CD14-positive monocyte (primary cell): ENCODE measurements at regions not wholly inside any gene's neighbourhood (a gene's known extent, or its start where the extent isn't known, plus 50 kb on each side); places are given as distances from the start of the nearest gene placed in this dataset.

Source experiments
- DNase-seq, 3 donors: peaks; one replicate each; pipeline ENCODE4 v3.0.0-alpha.2; 2011 to 2022
- H2AFZ ChIP-seq: 2 replicates; pipeline ENCODE4 v1.6.0; 2012; ENCODE audit warnings: mild to moderate bottlenecking, low read depth, low read length, inconsistent platforms; ENCODE audit not compliant: insufficient read depth, poor library complexity, severe bottlenecking
- H3K27ac ChIP-seq, 2 donors: 1 replicate in 1 of 2; 2 replicates in 1 of 2; pipeline ENCODE4 v1.5.1; 2012 to 2013; ENCODE audit warnings: low read length in 2 of 2, control low read depth in 1 of 2, inconsistent platforms in 1 of 2, low read depth in 1 of 2, mild to moderate bottlenecking in 1 of 2
- H3K27me3 ChIP-seq, 2 donors: one replicate each; pipeline versions ENCODE4 v1.6.0 to v1.6.1; 2011 to 2013; ENCODE audit warnings: low read length in 2 of 2; ENCODE audit not compliant: control insufficient read depth in 2 of 2, insufficient read depth in 2 of 2
- H3K36me3 ChIP-seq, 2 donors: replicated peaks in 1 of 2; 1 replicate in 1 of 2; 2 replicates in 1 of 2; pipeline versions ENCODE4 v1.5.1 to v1.6.1; 2012 to 2013; ENCODE audit warnings: low read length in 2 of 2, control low read depth in 1 of 2, inconsistent platforms in 1 of 2, mild to moderate bottlenecking in 1 of 2; ENCODE audit not compliant: insufficient read depth in 2 of 2, control insufficient read depth in 1 of 2
- H3K4me1 ChIP-seq, 2 donors: 1 replicate in 1 of 2; 2 replicates in 1 of 2; pipeline versions ENCODE4 v1.5.1 to v1.6.1; 2012 to 2013; ENCODE audit warnings: low read length in 2 of 2, control low read depth in 1 of 2, inconsistent platforms in 1 of 2, mild to moderate bottlenecking in 1 of 2, moderate library complexity in 1 of 2; ENCODE audit not compliant: insufficient read depth in 2 of 2, control insufficient read depth in 1 of 2
- H3K4me2 ChIP-seq: replicated peaks from 2 replicates; pipeline ENCODE3; 2012; ENCODE audit warnings: low read length, moderate library complexity, mild to moderate bottlenecking; ENCODE audit not compliant: poor library complexity, severe bottlenecking; ENCODE audit errors: extremely low read depth
- H3K4me3 ChIP-seq, 3 experiments: fragments of 200-600 bp in 1 of 3; sonication (generic) in 1 of 3; replicated peaks in 1 of 3; 1 replicate in 2 of 3; 2 replicates in 1 of 3; pipeline ENCODE4 v1.5.1; 2011 to 2013; ENCODE audit warnings: low read length in 3 of 3, mild to moderate bottlenecking in 3 of 3, control low read depth in 2 of 3, low read depth in 2 of 3, inconsistent platforms in 1 of 3, moderate library complexity in 1 of 3
- H3K79me2 ChIP-seq: 2 replicates; pipeline ENCODE4 v1.6.0; 2012; ENCODE audit warnings: mild to moderate bottlenecking, control low read depth, inconsistent platforms, low read length, moderate library complexity; ENCODE audit not compliant: insufficient read depth
- H3K9ac ChIP-seq: 2 replicates; pipeline ENCODE4 v1.6.0; 2017; ENCODE audit warnings: low read length, mild to moderate bottlenecking; ENCODE audit not compliant: insufficient read depth, poor library complexity, severe bottlenecking
- H3K9me3 ChIP-seq, 2 donors: replicated peaks in 1 of 2; 1 replicate in 1 of 2; 2 replicates in 1 of 2; pipeline versions ENCODE4 v1.5.1 to v1.6.1; 2012 to 2013; ENCODE audit warnings: low read length in 2 of 2, control low read depth in 1 of 2; ENCODE audit not compliant: control insufficient read depth in 1 of 2, insufficient read depth in 1 of 2
- H4K20me1 ChIP-seq: 2 replicates; pipeline ENCODE4 v1.6.0; 2012; ENCODE audit warnings: mild to moderate bottlenecking, low read length, control low read depth, moderate library complexity; ENCODE audit not compliant: insufficient read depth
- H3K27ac Mint-ChIP-seq, 7 donors: one replicate each; pipeline ENCODE4 v1.8.0; 2020; ENCODE audit warnings: mild to moderate bottlenecking in 7 of 7, mixed read lengths in 7 of 7, moderate library complexity in 6 of 7, inconsistent platforms in 2 of 7
- H3K27me3 Mint-ChIP-seq, 3 donors: one replicate each; pipeline ENCODE4 v1.8.0; 2021 to 2022; ENCODE audit warnings: low read depth in 3 of 3, mild to moderate bottlenecking in 3 of 3, mixed read lengths in 3 of 3, moderate library complexity in 3 of 3, inconsistent platforms in 1 of 3
- H3K36me3 Mint-ChIP-seq, 2 donors: one replicate each; pipeline ENCODE4 v1.8.0; 2020; ENCODE audit warnings: mixed read lengths in 2 of 2, inconsistent platforms in 1 of 2, mild to moderate bottlenecking in 1 of 2
- H3K4me1 Mint-ChIP-seq: one replicate; pipeline ENCODE4 v1.8.0; 2020; ENCODE audit warnings: mild to moderate bottlenecking, mixed read lengths
- H3K4me3 Mint-ChIP-seq, 2 donors: one replicate each; pipeline ENCODE4 v1.8.0; 2020; ENCODE audit warnings: mild to moderate bottlenecking in 2 of 2, mixed read lengths in 2 of 2, moderate library complexity in 1 of 2
- H3K9me3 Mint-ChIP-seq, 7 donors: one replicate each; pipeline ENCODE4 v1.8.0; 2020 to 2022; ENCODE audit warnings: mixed read lengths in 7 of 7, mild to moderate bottlenecking in 6 of 7, moderate library complexity in 6 of 7, inconsistent platforms in 2 of 7
- WGBS: methylation state at CpG from one replicate; pipeline ENCODE4 v1.1.5; 2013; ENCODE audit warnings: missing lambda C conversion rate; ENCODE audit not compliant: insufficient coverage; 5-methylcytosine and 5-hydroxymethylcytosine counted together
- intact Hi-C, 2 donors: fragments of 100-400 bp; cut with micrococcal nuclease; formaldehyde crosslinking; loops; one replicate each; pipeline versions ENCODE4 v1.15.0 to v1.15.1; 2023
- TF ChIP-seq, protein P1 (sequence below): fragments of 200-600 bp; IDR thresholded peaks from one replicate; pipeline ENCODE4 v1.8.0; 2022; ENCODE audit warnings: antibody characterized with exemption, mild to moderate bottlenecking

- Mint-ChIP-seq H3K36me3 (no peaks in the 10 kb centered on the region), H3K4me3 (no peak overlapping the region), H3K27ac (no peak overlapping the region), H3K27me3 (peaks cover 0 to 7% (median 0%) of the 10 kb centered on the region in 3 donors), H3K9me3 (peaks cover 0 to 4% (median 0%) of the 10 kb centered on the region in 7 donors), H3K4me1 (no peaks in the 10 kb centered on the region)
- Histone ChIP-seq H3K27me3 (no peaks in the 10 kb centered on the region), H3K4me3 (no peak overlapping the region), H4K20me1 (no peaks in the 10 kb centered on the region), H3K4me2 (no peak overlapping the region), H3K4me1 (no peaks in the 10 kb centered on the region), H3K9me3 (no peaks in the 10 kb centered on the region), H3K9ac (no peak overlapping the region), H3K27ac (no peak overlapping the region), H3K79me2 (no peaks in the 10 kb centered on the region), H2AFZ (no peak overlapping the region), H3K36me3 (no peaks in the 10 kb centered on the region)
- 83% methylated on average over 7 of the region's 14 CpGs for WGBS
- DNase-seq, result no peak
- intact Hi-C loops, result no loop called here
- TF ChIP-seq, protein P1, sequence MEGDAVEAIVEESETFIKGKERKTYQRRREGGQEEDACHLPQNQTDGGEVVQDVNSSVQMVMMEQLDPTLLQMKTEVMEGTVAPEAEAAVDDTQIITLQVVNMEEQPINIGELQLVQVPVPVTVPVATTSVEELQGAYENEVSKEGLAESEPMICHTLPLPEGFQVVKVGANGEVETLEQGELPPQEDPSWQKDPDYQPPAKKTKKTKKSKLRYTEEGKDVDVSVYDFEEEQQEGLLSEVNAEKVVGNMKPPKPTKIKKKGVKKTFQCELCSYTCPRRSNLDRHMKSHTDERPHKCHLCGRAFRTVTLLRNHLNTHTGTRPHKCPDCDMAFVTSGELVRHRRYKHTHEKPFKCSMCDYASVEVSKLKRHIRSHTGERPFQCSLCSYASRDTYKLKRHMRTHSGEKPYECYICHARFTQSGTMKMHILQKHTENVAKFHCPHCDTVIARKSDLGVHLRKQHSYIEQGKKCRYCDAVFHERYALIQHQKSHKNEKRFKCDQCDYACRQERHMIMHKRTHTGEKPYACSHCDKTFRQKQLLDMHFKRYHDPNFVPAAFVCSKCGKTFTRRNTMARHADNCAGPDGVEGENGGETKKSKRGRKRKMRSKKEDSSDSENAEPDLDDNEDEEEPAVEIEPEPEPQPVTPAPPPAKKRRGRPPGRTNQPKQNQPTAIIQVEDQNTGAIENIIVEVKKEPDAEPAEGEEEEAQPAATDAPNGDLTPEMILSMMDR, result no peak
These were observed 86.4 kb downstream of the NSMCE3 start for GRCh38 chr15:29183071-29183831.

GRCh38 chr15:29182590-29182989, 87.0 kb downstream of the NSMCE3 start:
- H3K9ac ChIP-seq, result no peak overlapping the region
- no peaks in the 10 kb centered on the region for H3K36me3 ChIP-seq
- Mint-ChIP-seq H3K4me3 (no peak overlapping the region), H3K9me3 (peaks cover 0 to 4% (median 0%) of the 10 kb centered on the region in 7 donors), H3K27ac (no peak overlapping the region), H3K36me3 (no peaks in the 10 kb centered on the region), H3K27me3 (peaks cover 0 to 9% (median 0%) of the 10 kb centered on the region in 3 donors), H3K4me1 (no peaks in the 10 kb centered on the region)
- H3K9me3 ChIP-seq, result no peaks in the 10 kb centered on the region
- no peaks in the 10 kb centered on the region for H3K79me2 ChIP-seq
- no peak overlapping the region for H3K4me2 ChIP-seq
- H3K27me3 ChIP-seq, result no peaks in the 10 kb centered on the region
- H3K4me3 ChIP-seq, result no peak overlapping the region
- WGBS, result no CpG with 5 or more reads among the region's 2 CpGs
- DNase-seq, result no peak
- H3K27ac ChIP-seq, result no peak overlapping the region
- no peaks in the 10 kb centered on the region for H4K20me1 ChIP-seq
- intact Hi-C loops, result no loop called here
- H2AFZ ChIP-seq, result no peak overlapping the region
- TF ChIP-seq, protein P1, result no peak
- H3K4me1 ChIP-seq, result no peaks in the 10 kb centered on the region
